HEK293T (cell line): ENCODE measurements at regions not wholly inside any gene's neighbourhood (a gene's known extent, or its start where the extent isn't known, plus 50 kb on each side); places are given as distances from the start of the nearest gene placed in this dataset.
A peak's percentile ranks its signal among the peaks of the same experiment; 100 is the strongest.

ENCODE experiments used
- CTCF ChIA-PET: fragments of 350-600 bp; formaldehyde crosslinking; extraction: SDS; loops from one replicate; lab custom pipeline; 2021; ENCODE audit warnings: antibody characterized with exemption, inconsistent platforms; lab: Yijun Ruan, JAX
- POLR2A ChIA-PET: fragments of 350-600 bp; formaldehyde crosslinking; extraction: SDS; loops from one replicate; lab custom pipeline; 2020; ENCODE audit warnings: antibody characterized with exemption, inconsistent platforms; lab: Yijun Ruan, JAX
- DNase-seq: peaks from one replicate; pipeline ENCODE4 v3.0.0; 2012; ENCODE audit warnings: mixed read lengths; ENCODE audit errors: extremely low spot score
- ARNT ChIP-seq: fragments of 450-650 bp; IDR thresholded peaks from 2 replicates; pipeline ENCODE4 v1.6.1; 2017; ENCODE audit warnings: mild to moderate bottlenecking
- BHLHE40 ChIP-seq: fragments of 450-650 bp; IDR thresholded peaks from 2 replicates; pipeline ENCODE4 v1.6.1; 2016; ENCODE audit warnings: mild to moderate bottlenecking, moderate library complexity, borderline replicate concordance
- CTBP1 ChIP-seq: fragments of 450-650 bp; IDR thresholded peaks from 2 replicates; pipeline ENCODE4 v1.6.1; 2016; ENCODE audit warnings: borderline replicate concordance
- ELF4 ChIP-seq: fragments of 450-650 bp; IDR thresholded peaks from 2 replicates; pipeline ENCODE4 v1.6.1; 2017; ENCODE audit warnings: antibody characterized with exemption
- FOXA1 ChIP-seq: fragments of 450-650 bp; IDR thresholded peaks from 2 replicates; pipeline ENCODE4 v1.6.1; 2016; ENCODE audit warnings: mild to moderate bottlenecking
- FOXK2 ChIP-seq: fragments of 450-650 bp; IDR thresholded peaks from 2 replicates; pipeline ENCODE4 v1.6.1; 2016; ENCODE audit warnings: mild to moderate bottlenecking
- FOXM1 ChIP-seq: fragments of 450-650 bp; IDR thresholded peaks from 2 replicates; pipeline ENCODE4 v1.6.1; 2017; ENCODE audit warnings: mild to moderate bottlenecking, borderline replicate concordance
- HDGF ChIP-seq: fragments of 450-650 bp; IDR thresholded peaks from 2 replicates; pipeline ENCODE4 v1.6.1; 2017; ENCODE audit warnings: antibody characterized with exemption, borderline replicate concordance
- L3MBTL2 ChIP-seq: fragments of 450-650 bp; conservative IDR thresholded peaks from 2 replicates; pipeline ENCODE4 v1.6.1; 2016; ENCODE audit warnings: mild to moderate bottlenecking
- LEF1 ChIP-seq: fragments of 450-650 bp; IDR thresholded peaks from 2 replicates; pipeline ENCODE4 v1.6.1; 2017; ENCODE audit warnings: mild to moderate bottlenecking, borderline replicate concordance
- NFRKB ChIP-seq: fragments of 450-650 bp; IDR thresholded peaks from 2 replicates; pipeline ENCODE4 v1.6.1; 2016; ENCODE audit warnings: mild to moderate bottlenecking, moderate library complexity
- PKNOX1 ChIP-seq: fragments of 450-650 bp; IDR thresholded peaks from 2 replicates; pipeline ENCODE4 v1.6.1; 2016
- SP1 ChIP-seq: fragments of 450-650 bp; IDR thresholded peaks from 2 replicates; pipeline ENCODE4 v1.6.1; 2017
- SUZ12 ChIP-seq: fragments of 450-650 bp; IDR thresholded peaks from 2 replicates; pipeline ENCODE4 v1.6.1; 2016; ENCODE audit warnings: mild to moderate bottlenecking
- TARDBP ChIP-seq: fragments of 450-650 bp; IDR thresholded peaks from 2 replicates; pipeline ENCODE4 v1.6.1; 2016
- ZNF384 ChIP-seq: fragments of 450-650 bp; IDR thresholded peaks from 2 replicates; pipeline ENCODE4 v1.6.1; 2016

- no peak for DNase-seq
- ChIA-PET CTCF (interaction anchor here (1.3 kb wide), 1 partner anchor 9 kb away, joined by 3 read pairs; no protein-coding TSS in a partner anchor), POLR2A (interaction anchor here (0.7 to 0.8 kb wide), 2 partner anchors 9 to 50 kb away, joined by 3 to 4 read pairs; no protein-coding TSS in a partner anchor)
- no peak for TF ChIP-seq FOXK2
- no peak for TF ChIP-seq ARNT
- TF ChIP-seq TARDBP, result no peak
- TF ChIP-seq HDGF, result no peak
- TF ChIP-seq L3MBTL2, result no peak
- no peak for TF ChIP-seq LEF1
- no peak for TF ChIP-seq NFRKB
- no peak for TF ChIP-seq SP1
- no peak for TF ChIP-seq PKNOX1
- no peak for TF ChIP-seq FOXM1
- TF ChIP-seq ZNF384, result no peak
- no peak for TF ChIP-seq ELF4
- no peak for TF ChIP-seq BHLHE40
- TF ChIP-seq SUZ12, result no peak
- no peak for TF ChIP-seq CTBP1
- TF ChIP-seq FOXA1, result no peak
Observed at GRCh38 chr4:128384091-128384520, 96.5 kb upstream of the PGRMC2 start.

DNA sequence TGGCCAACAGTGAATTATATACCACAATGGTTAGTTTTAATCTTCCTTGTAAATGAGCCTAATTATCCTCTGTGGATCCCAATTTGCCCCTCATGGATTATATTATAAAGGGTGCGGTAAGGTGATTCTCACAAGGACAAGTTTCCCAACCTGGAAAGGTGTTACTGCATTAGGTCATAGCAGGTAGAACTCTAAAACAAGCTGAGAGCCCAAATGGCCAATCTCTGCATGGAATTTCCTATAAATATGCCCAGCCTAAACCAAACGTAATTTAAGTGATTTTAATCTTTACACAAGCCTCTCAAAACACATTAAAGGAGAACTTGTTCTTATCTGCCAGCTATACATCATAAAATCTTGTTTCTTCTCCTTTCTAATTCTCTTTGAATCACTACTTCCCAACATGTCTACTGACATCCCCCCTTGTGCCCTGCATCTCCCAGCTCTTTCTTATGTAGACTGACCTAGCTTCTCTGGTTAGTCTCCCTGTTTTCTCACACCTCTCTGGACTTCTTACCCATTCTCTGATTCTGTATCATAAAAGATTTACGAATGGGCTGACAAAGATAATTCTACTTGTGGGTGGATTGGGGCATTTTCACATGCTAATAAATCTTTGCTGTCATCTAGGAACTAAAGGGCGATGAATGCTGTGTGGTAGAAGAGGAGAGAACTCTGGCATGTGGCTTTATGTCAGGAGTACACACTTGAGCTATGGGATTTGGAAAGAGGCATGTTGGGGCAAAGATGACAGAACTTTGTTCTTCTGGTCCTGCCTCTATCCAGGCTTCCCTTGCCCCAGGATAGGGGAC, 94.3 kb upstream of the PGRMC2 start:
- ChIA-PET POLR2A (interaction anchor here (1.3 kb wide), 1 partner anchor 93 kb away, joined by 3 read pairs; no protein-coding TSS in a partner anchor), CTCF (interaction anchor here (0.6 kb wide), 1 partner anchor 137 kb away, joined by 6 read pairs; no protein-coding TSS in a partner anchor)
- TF ChIP-seq LEF1, result no peak
- no peak for TF ChIP-seq ARNT
- TF ChIP-seq FOXM1, result no peak
- TF ChIP-seq PKNOX1, result peak; percentile 91
- DNase-seq, result no peak

DNA sequence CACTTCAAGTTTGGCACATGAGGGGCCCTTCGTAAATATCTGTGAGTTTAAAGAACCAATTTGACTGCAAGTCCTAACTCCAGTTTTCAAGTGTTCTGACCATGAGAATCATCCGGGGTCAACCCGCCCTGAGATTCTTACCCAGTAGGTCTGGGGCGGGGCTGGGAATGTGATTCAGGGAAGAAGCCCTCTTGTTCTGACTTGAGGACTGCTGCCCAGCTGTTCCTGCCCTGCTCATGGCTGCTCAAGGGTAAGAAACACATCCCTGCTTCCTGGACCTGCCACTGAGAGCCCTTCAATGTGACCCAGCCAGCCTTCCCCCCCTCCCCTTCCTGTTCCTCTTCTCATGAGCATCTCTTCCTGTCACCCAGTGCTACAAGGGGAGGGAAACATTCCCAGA, 92.7 kb upstream of the PGRMC2 start:
- ChIA-PET CTCF (interaction anchor here (0.7 to 1.6 kb wide), 7 partner anchors 9 to 95 kb away, joined by 3 to 6 read pairs (median 3); no protein-coding TSS in a partner anchor), POLR2A (interaction anchor here (1.5 kb wide), 1 partner anchor 173 kb away, joined by 3 read pairs; no protein-coding TSS in a partner anchor)
- TF ChIP-seq FOXM1 (no peak), FOXA1 (no peak), NFRKB (no peak), SP1 (no peak), ZNF384 (no peak), ARNT (no peak), PKNOX1 (no peak)
- no peak for DNase-seq

DNA sequence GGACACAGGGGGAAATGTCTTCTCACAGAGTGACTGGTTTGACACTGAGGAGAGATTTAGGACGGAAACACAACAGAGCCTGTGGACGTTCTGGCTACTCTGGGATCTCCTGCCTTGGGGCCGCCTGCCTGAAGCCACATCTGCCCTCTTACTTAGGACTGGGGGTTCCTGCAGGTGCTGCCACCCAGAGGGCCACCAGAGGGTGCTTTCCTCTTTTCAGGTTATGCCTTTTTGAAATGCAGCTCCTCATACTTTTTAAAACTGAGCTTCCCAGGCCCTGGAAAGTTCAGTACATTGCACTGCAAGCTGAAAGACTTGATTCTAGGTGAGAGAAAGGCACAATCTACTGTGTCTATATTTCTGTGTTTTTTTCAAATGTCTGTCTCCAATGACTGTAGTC, 92.2 kb upstream of the PGRMC2 start:
- ChIA-PET POLR2A (interaction anchor here (1.5 kb wide), 1 partner anchor 173 kb away, joined by 3 read pairs; no protein-coding TSS in a partner anchor), CTCF (interaction anchor here (0.7 to 1.6 kb wide), 8 partner anchors 10 to 94 kb away, joined by 3 to 6 read pairs (median 3); no protein-coding TSS in a partner anchor)
- DNase-seq, result peak; percentile 55
- no peak for TF ChIP-seq ARNT
- no peak for TF ChIP-seq SP1

- POLR2A ChIA-PET, result no interaction called here
- CTCF ChIA-PET, result interaction anchor here (1.1 to 1.6 kb wide), 2 partner anchors 76 to 93 kb away, joined by 3 to 6 read pairs; no protein-coding TSS in a partner anchor
- DNase-seq, result no peak
- no peak for TF ChIP-seq SUZ12
- no peak for TF ChIP-seq L3MBTL2
- no peak for TF ChIP-seq ZNF384
- TF ChIP-seq ELF4, result no peak
- TF ChIP-seq BHLHE40, result no peak
- no peak for TF ChIP-seq FOXK2
- TF ChIP-seq CTBP1, result no peak
- TF ChIP-seq NFRKB, result no peak
- no peak for TF ChIP-seq LEF1
- TF ChIP-seq TARDBP, result no peak
- no peak for TF ChIP-seq SP1
- no peak for TF ChIP-seq FOXM1
- no peak for TF ChIP-seq ARNT
- no peak for TF ChIP-seq HDGF
- TF ChIP-seq PKNOX1, result no peak
- no peak for TF ChIP-seq FOXA1
Observed at GRCh38 chr4:128378668-128379067, 91.1 kb upstream of the PGRMC2 start.
